ENCODE measurements at regions not wholly inside any gene's neighbourhood (a gene's known extent, or its start where the extent isn't known, plus 50 kb on each side); places are given as distances from the start of the nearest gene placed in this dataset.

- TF ChIP-seq, protein P1, sequence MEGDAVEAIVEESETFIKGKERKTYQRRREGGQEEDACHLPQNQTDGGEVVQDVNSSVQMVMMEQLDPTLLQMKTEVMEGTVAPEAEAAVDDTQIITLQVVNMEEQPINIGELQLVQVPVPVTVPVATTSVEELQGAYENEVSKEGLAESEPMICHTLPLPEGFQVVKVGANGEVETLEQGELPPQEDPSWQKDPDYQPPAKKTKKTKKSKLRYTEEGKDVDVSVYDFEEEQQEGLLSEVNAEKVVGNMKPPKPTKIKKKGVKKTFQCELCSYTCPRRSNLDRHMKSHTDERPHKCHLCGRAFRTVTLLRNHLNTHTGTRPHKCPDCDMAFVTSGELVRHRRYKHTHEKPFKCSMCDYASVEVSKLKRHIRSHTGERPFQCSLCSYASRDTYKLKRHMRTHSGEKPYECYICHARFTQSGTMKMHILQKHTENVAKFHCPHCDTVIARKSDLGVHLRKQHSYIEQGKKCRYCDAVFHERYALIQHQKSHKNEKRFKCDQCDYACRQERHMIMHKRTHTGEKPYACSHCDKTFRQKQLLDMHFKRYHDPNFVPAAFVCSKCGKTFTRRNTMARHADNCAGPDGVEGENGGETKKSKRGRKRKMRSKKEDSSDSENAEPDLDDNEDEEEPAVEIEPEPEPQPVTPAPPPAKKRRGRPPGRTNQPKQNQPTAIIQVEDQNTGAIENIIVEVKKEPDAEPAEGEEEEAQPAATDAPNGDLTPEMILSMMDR (IDR thresholded peaks at IDR 0.05): no peak
- TF ChIP-seq POLR2A (IDR thresholded peaks at IDR 0.05): no peak
- TF ChIP-seq EP300 (IDR thresholded peaks at IDR 0.05): no peak
- no peak for TF ChIP-seq POLR2AphosphoS5 (IDR thresholded peaks at IDR 0.05)
These were observed 327.1 kb downstream of the PAPSS1 start for GRCh38 chr4:107392951-107393350.
